T-helper 17 cell (primary cell): ENCODE measurements at regions not wholly inside any gene's neighbourhood (a gene's known extent, or its start where the extent isn't known, plus 50 kb on each side); places are given as distances from the start of the nearest gene placed in this dataset.

Experiments used
- ATAC-seq: fragments of 150-1000 bp; cut with Tn5 transposase; 2 replicates; pipeline ENCODE4 v1.10.0; 2021; ENCODE audit warnings: mild to moderate bottlenecking, moderate library complexity
- DNase-seq, 3 donors: peaks; one replicate each; pipeline versions ENCODE4 v3.0.0 to v3.0.0-alpha.2; 2020 to 2021
- H3K9me3 ChIP-seq: one replicate; pipeline ENCODE4 v1.7.0; 2013; ENCODE audit warnings: low read length, mild to moderate bottlenecking; ENCODE audit not compliant: control insufficient read depth, poor library complexity, severe bottlenecking
- H3K27ac Mint-ChIP-seq: one replicate; pipeline ENCODE4 v1.8.0; 2022; ENCODE audit warnings: mild to moderate bottlenecking, moderate library complexity, mixed read lengths
- H3K27me3 Mint-ChIP-seq: one replicate; pipeline ENCODE4 v1.8.0; 2022; ENCODE audit warnings: mixed read lengths
- H3K36me3 Mint-ChIP-seq: one replicate; pipeline ENCODE4 v1.8.0; 2022; ENCODE audit warnings: low read depth, mixed read lengths
- H3K4me1 Mint-ChIP-seq: one replicate; pipeline ENCODE4 v1.8.0; 2022; ENCODE audit warnings: mild to moderate bottlenecking, mixed read lengths
- H3K4me3 Mint-ChIP-seq: one replicate; pipeline ENCODE4 v1.8.0; 2022; ENCODE audit warnings: mild to moderate bottlenecking, moderate library complexity, mixed read lengths

- H3K27ac Mint-ChIP-seq, result no peak overlapping the region
- ATAC-seq (no peak), DNase-seq (no peak)
- H3K9me3 ChIP-seq, result no peaks in the 10 kb centered on the region
- peaks cover 2% of the 10 kb centered on the region for H3K4me1 Mint-ChIP-seq
- H3K36me3 Mint-ChIP-seq, result peaks cover 8% of the 10 kb centered on the region
- H3K27me3 Mint-ChIP-seq, result peaks cover 97% of the 10 kb centered on the region
- H3K4me3 Mint-ChIP-seq, result no peak overlapping the region
Observed at GRCh38 chr1:37315371-37315846, 159.0 kb upstream of the ZC3H12A start.

- ATAC-seq, result no peak
- H3K4me1 Mint-ChIP-seq, result no peaks in the 10 kb centered on the region
- H3K9me3 ChIP-seq, result no peaks in the 10 kb centered on the region
- no peak overlapping the region for H3K27ac Mint-ChIP-seq
- H3K36me3 Mint-ChIP-seq, result peaks cover 5% of the 10 kb centered on the region
- peaks cover 99% of the 10 kb centered on the region for H3K27me3 Mint-ChIP-seq
- H3K4me3 Mint-ChIP-seq, result no peak overlapping the region
- no peak for DNase-seq
Observed at GRCh38 chr1:37317870-37318467, 156.4 kb upstream of the ZC3H12A start.

GRCh38 chr1:37318490-37318889 lies 155.9 kb upstream of the ZC3H12A start:
- H3K9me3 ChIP-seq, result peaks cover 1% of the 10 kb centered on the region
- Mint-ChIP-seq H3K27me3 (peaks cover 95% of the 10 kb centered on the region), H3K4me1 (no peaks in the 10 kb centered on the region), H3K27ac (no peak overlapping the region), H3K36me3 (peaks cover 5% of the 10 kb centered on the region), H3K4me3 (no peak overlapping the region)
- ATAC-seq (no peak), DNase-seq (no peak)

GRCh38 chr1:37319284-37319683 lies 155.1 kb upstream of the ZC3H12A start:
- H3K27me3 Mint-ChIP-seq, result peaks cover 95% of the 10 kb centered on the region
- peaks cover 5% of the 10 kb centered on the region for H3K36me3 Mint-ChIP-seq
- no peak overlapping the region for H3K27ac Mint-ChIP-seq
- no peak for ATAC-seq
- peaks cover 4% of the 10 kb centered on the region for H3K9me3 ChIP-seq
- H3K4me3 Mint-ChIP-seq, result no peak overlapping the region
- no peak for DNase-seq
- H3K4me1 Mint-ChIP-seq, result no peaks in the 10 kb centered on the region

- peaks cover 77% of the 10 kb centered on the region for H3K27me3 Mint-ChIP-seq
Observed at GRCh38 chr1:37323486-37324377, 150.6 kb upstream of the ZC3H12A start.

DNA sequence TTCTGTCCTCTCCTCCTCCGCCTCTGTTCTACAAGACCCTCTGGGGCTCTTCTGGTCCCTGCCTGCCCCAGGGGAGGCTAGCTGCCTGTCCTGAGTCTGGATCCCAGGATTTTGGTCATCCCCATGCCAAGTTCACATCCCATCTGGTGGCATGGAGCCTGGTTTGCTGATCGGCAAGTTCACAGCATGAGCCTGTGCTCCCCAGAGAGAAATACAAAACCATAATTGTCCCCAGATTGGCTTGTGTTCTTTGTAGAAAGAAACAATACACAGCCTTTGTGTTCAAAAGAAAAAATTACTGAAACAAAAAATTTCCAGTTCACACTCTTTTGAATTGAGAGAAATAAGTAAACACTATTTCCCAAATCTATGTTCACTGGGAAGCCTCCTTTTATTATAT lies 149.4 kb upstream of the ZC3H12A start:
- H3K9me3 ChIP-seq, result peaks cover 4% of the 10 kb centered on the region
- H3K27me3 Mint-ChIP-seq, result peaks cover 69% of the 10 kb centered on the region
- H3K27ac Mint-ChIP-seq, result no peak overlapping the region
- no peak for ATAC-seq
- H3K36me3 Mint-ChIP-seq, result no peaks in the 10 kb centered on the region
- H3K4me3 Mint-ChIP-seq, result no peak overlapping the region
- H3K4me1 Mint-ChIP-seq, result no peaks in the 10 kb centered on the region
- no peak for DNase-seq

More at GRCh38 chr1:37323486-37324377, 150.6 kb upstream of the ZC3H12A start:
- peaks cover 4% of the 10 kb centered on the region for H3K9me3 ChIP-seq
- Mint-ChIP-seq H3K4me1 (no peaks in the 10 kb centered on the region), H3K4me3 (no peak overlapping the region), H3K27ac (no peak overlapping the region), H3K36me3 (peaks cover 3% of the 10 kb centered on the region)
- ATAC-seq, result no peak
- no peak for DNase-seq

DNA sequence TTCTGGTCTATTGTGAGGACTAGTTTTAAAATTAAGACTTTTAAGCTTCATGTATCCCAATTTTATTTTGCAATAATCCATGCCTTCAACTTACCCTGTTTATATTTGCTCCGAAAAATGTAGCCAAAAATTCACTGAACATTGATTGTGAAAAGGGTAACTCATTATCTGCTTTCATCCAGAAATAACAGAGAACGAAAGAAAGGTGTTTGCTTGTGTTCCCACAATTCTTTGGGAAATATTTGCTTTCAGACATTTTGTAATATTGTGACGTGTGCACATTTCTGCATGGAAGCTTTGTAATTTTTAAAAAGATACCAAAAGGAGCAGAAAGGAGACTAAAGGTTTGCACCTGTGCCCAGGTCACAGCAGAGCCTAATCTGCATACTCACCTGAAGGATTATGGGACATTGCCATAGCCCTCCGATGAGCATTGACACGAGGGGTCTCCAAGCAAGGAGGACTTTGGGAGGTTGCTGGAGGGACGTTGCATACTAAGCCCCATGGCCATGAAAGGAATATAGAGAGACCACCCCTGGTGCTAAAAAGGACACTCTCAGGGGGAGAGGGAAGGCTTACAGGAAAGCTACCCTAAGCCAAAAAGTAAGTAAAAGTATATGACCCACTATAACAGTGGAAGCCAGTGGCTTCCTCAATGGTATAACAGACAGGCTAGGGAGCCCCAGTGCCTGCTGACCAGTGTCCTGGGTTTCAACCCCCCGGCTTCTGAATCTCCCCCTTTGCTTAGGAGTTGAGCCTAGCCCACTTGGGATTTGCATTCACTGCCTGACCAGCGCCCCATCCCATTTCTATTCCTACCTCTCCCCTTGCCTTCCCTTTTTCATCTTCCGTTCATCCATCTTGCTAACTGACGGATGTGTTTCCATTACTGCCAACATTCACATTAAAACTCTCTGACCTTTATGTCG lies 148.6 kb upstream of the ZC3H12A start:
- peaks cover 4% of the 10 kb centered on the region for H3K9me3 ChIP-seq
- no peak for ATAC-seq
- Mint-ChIP-seq H3K4me1 (no peaks in the 10 kb centered on the region), H3K27ac (no peak overlapping the region), H3K4me3 (no peak overlapping the region), H3K27me3 (peaks cover 66% of the 10 kb centered on the region), H3K36me3 (no peaks in the 10 kb centered on the region)
- no peak for DNase-seq

GRCh38 chr1:37332126-37332525 lies 142.3 kb upstream of the ZC3H12A start:
- DNase-seq (no peak), ATAC-seq (no peak)
- Mint-ChIP-seq H3K27ac (no peak overlapping the region), H3K4me3 (no peak overlapping the region), H3K4me1 (no peaks in the 10 kb centered on the region), H3K27me3 (peaks cover 35% of the 10 kb centered on the region), H3K36me3 (peaks cover 3% of the 10 kb centered on the region)
- H3K9me3 ChIP-seq, result no peaks in the 10 kb centered on the region

DNA sequence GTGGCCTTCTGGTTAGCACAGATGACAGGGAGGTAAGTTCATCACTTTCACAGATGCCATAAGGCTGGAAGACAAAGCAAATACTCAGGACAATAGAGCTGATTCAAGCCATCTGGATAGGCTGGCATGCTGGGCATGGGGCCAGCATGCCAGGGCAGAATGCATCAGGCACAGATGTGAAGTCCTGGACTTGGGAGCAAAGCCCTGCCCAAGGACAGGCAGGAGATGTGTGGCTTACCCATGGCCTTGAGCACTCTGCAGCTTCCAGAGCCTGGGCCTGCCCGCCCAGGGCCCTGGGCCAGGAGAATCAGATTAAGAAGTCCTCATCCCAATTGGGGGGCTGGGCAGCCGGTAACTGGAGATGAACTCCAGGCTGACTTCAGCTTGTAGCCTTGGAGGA lies 135.7 kb upstream of the ZC3H12A start:
- Mint-ChIP-seq H3K27me3 (peaks cover 33% of the 10 kb centered on the region), H3K36me3 (no peaks in the 10 kb centered on the region), H3K27ac (no peak overlapping the region), H3K4me3 (no peak overlapping the region), H3K4me1 (peaks cover 3% of the 10 kb centered on the region)
- ATAC-seq, result no peak
- H3K9me3 ChIP-seq, result no peaks in the 10 kb centered on the region
- DNase-seq, result no peak

- Mint-ChIP-seq H3K27me3 (peaks cover 57% of the 10 kb centered on the region), H3K4me1 (peaks cover 5% of the 10 kb centered on the region), H3K4me3 (no peak overlapping the region), H3K27ac (no peak overlapping the region), H3K36me3 (no peaks in the 10 kb centered on the region)
- ATAC-seq (no peak), DNase-seq (no peak)
- no peaks in the 10 kb centered on the region for H3K9me3 ChIP-seq
Observed at GRCh38 chr1:37342736-37343135, 131.6 kb upstream of the ZC3H12A start.

DNA sequence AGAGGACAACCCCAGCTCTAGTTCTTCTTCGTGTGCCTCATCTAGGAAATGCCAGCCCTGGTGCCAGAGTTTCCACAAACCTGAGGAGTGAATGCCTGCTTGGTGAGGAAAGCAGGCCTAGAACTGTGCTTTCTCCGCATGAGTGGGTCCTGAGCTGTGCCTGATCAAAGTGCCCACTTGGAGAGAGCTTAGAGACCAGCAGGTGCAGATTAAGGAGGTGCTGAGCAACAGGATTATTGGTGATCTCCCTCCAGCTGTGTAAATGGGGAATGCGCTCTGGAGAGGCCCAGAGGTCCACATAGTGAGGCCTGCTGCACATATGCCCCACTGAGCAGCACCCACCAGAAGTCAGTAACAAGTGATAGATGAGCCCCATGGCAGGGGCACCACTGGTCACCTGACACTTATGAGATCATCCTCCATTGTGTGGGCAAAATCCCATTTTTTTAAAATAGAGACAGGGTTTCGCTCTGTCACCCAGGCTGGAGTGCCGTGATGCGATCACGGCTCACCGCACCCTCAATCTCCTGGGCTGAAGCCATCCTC lies 127.2 kb upstream of the ZC3H12A start:
- ATAC-seq (no peak), DNase-seq (no peak)
- H3K27me3 Mint-ChIP-seq, result peaks cover 71% of the 10 kb centered on the region
- no peaks in the 10 kb centered on the region for H3K36me3 Mint-ChIP-seq
- no peak overlapping the region for H3K27ac Mint-ChIP-seq
- H3K4me1 Mint-ChIP-seq, result peaks cover 6% of the 10 kb centered on the region
- no peaks in the 10 kb centered on the region for H3K9me3 ChIP-seq
- H3K4me3 Mint-ChIP-seq, result no peak overlapping the region

DNA sequence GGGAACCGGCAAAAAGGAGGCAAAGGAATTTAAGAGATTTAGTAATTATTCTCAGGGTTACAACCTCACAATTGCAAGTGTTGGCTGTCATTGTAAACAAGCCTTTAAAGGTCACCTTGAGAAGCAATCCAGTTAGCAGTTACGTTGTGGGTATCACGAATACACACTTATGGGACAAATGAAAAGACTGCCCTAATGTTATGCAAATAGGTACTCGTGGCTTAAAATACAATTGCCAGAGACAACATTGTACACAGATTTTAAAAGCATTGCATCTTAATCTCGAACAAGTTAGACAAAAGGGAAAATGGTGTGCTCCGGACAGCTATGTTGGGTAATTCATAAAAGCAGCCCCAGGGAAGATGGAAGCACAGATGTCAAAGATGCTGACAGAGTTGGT lies 120.5 kb upstream of the ZC3H12A start:
- no peaks in the 10 kb centered on the region for H3K9me3 ChIP-seq
- Mint-ChIP-seq H3K4me1 (no peaks in the 10 kb centered on the region), H3K36me3 (no peaks in the 10 kb centered on the region), H3K27me3 (peaks cover 48% of the 10 kb centered on the region), H3K4me3 (no peak overlapping the region), H3K27ac (no peak overlapping the region)
- DNase-seq (no peak), ATAC-seq (no peak)
